ENCODE measurements at regions not wholly inside any gene's neighbourhood (a gene's known extent, or its start where the extent isn't known, plus 50 kb on each side); places are given as distances from the start of the nearest gene placed in this dataset.

DNA sequence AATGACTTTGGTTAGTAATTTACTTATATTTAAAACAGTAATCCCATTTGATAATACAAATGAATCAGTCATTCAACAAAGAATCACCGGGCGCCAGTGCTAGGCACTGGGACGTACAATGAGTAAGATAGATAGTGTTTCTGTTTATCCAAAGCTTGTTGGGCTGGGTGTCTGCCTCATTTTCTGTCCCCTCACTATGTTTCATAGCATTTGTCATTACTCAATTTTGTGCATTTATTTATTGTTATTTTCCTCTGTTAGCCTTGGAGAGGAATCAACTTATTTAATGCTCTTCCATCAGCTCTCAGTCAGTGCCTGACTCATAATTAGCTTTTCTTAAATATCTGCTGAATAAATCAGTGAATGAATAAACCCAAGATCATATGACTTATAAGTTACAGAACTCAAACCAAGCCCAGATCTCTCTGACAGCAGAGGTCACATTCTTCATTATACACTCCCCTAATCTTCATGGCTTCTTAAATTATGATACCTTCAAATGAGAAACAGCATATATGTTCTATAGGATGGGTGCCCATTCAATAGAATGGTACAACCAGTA lies 86.2 kb downstream of the TSPAN8 start:
- no peak for DNase-seq (ENCODE audit: low read depth)

DNA sequence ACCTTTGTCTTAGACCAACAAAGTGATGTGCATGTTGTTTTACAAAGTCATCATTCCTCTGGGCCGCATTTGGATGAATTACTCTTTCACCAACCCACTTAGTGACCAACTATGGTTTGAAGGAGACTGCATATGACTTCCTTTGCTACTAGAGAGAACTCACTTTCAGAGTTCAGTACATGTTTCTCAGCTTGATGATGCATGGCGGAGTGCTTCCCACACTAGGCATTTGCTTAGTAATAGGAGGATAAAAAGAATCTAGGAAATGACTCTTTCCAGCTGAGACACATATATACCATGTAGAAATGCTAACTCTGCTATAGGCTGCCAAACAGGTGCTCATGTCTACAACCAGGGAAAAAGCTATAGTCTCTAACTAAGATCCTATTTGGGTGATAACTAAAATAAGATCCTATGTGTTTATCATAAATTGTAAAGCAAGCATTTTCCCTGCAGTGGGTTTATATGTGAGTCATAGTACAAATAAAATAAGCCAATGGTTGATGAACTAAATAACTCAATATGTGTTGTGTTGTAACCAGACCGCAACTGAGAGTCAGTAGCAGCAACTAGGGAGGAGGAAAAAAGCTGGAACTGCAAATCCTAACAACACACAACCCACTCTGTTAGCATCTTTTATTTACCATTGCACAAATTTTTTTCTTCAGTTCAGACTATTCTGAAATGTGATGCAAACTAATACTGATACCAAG lies 87.2 kb downstream of the TSPAN8 start:
- DNase-seq (ENCODE audit: low read depth): no peak

- no peak for DNase-seq (ENCODE audit: low read depth)
Measured at GRCh38 chr12:71069311-71069710, 88.5 kb downstream of the TSPAN8 start.

- no peak for DNase-seq (ENCODE audit: low read depth)
Measured at GRCh38 chr12:71063087-71063486, 94.7 kb downstream of the TSPAN8 start.

GRCh38 chr12:71061451-71061850 lies 96.3 kb downstream of the TSPAN8 start:
- DNase-seq (ENCODE audit: low read depth): no peak

DNA sequence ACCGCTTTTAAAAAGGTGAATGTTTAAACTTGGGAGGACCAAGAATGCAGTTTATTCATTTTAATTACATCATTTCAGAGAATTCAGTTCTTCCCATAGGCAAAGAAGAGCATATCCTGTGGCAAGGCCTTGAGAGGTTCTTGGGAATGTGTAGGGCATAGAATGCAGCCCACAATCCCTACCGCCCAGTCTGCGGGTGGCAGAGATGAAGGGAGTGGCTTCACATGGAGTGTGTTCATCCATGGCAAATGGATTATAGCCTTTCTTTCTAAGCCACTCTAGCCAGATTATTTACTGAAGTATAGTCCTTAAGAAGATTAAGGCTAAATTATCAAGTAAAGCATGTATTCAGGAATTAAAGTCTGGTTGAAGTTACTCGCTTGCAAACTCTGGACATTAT lies 97.4 kb downstream of the TSPAN8 start:
- DNase-seq (ENCODE audit: low read depth): no peak

GRCh38 chr12:71057330-71057729 lies 100.5 kb downstream of the TSPAN8 start:
- DNase-seq (ENCODE audit: low read depth): no peak

- DNase-seq (ENCODE audit: low read depth): no peak
Measured at GRCh38 chr12:71054551-71054950, 103.2 kb downstream of the TSPAN8 start.

GRCh38 chr12:71046215-71046614 lies 111.6 kb downstream of the TSPAN8 start:
- no peak for DNase-seq (ENCODE audit: low read depth)

DNA sequence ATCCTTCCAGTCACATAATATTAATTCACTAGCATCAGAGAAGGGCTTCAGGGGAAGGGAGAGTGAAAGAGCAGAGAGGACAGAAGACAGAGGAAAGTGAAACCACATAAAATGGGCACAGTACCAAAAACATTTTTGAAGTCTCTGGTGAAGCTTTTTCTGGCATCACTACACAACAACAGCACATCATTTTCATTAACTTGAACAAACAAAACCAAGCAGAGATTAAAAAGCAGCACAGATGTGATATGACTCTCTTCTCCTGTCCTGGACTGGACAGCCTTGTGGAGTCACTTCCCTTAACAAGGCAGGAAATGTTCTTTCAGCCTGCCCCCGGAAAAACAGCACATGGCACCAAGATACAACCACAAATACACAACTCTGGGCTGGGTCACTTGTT lies 112.0 kb downstream of the TSPAN8 start:
- DNase-seq (ENCODE audit: low read depth): no peak

DNA sequence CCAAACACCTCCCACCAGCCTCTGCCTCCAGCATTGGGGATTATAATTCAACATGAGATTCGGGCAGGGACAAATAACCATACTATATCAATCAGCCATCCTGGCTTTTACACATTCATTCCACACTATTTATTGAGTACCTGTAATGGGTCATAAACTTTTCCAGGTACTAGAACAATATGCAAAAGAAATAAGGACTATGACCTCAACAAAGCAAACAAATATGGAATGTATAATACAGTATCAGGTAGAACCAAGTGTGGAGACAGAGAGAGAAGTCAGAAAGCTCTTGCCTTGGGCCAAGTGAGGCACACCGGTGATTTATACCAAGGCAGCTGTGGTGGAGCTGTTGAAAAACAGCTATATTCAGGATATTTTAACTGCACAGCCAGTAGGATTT lies 116.3 kb downstream of the TSPAN8 start:
- no peak for DNase-seq (ENCODE audit: low read depth)

- DNase-seq (ENCODE audit: low read depth): no peak
Measured at GRCh38 chr12:71038960-71039359, 118.4 kb upstream of the PTPRR start.

DNA sequence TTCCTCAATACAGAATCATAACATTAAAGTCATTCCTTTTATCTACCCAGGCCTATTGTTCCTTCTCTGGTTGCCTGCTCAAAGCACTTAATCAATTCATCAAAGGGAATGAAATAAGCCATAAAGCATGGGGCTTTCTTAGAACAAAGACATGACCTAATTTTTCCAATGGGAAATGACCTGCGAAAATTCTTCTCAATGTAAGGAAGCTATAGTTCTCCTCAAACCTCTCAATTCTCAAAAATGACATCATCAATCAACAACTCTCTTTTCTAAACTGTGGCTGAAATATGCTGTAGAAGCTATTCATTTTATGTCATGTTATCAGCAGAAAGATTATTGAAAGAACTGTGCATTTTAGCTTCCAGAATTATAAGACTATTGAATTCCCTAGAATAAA lies 116.0 kb upstream of the PTPRR start:
- no peak for DNase-seq (ENCODE audit: low read depth)

DNA sequence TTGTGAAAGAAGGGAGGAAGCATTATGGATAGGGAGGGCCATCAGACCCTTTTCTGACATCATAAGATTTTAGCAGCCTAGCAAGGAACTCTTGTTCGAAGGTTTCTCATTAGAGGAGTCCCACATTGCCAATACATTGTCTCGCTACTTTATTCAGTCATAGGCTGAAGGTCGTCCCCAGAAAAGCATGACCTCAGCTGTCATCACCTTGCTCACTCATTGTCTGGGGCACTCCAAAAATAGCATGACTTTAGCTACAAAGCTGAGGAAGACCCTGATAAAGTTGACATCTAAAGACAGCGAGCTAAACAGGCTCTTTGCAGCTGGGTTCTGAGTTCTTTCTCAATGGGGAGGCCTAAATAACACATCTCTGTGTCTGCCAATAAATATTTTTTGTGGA lies 112.4 kb upstream of the PTPRR start:
- DNase-seq (ENCODE audit: low read depth): no peak

DNA sequence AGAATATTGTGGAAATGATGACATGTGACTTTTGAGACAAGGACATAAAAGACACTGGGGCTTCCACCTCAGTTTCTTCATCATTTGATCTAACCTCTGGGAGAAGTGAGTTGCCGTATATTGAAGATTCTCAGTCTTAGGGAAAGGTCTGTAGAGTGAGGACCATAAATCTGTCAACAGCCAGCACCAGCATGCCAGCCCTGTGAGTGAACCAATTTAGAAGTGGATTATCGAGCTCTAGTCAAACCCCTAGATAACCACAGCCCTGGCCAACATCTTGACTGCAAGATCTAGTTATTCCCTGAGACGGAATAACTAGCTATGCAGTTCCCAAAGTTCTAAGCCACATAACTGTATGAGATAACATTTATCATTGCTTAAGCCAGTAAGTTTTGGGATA lies 108.8 kb upstream of the PTPRR start:
- DNase-seq (ENCODE audit: low read depth): no peak

DNA sequence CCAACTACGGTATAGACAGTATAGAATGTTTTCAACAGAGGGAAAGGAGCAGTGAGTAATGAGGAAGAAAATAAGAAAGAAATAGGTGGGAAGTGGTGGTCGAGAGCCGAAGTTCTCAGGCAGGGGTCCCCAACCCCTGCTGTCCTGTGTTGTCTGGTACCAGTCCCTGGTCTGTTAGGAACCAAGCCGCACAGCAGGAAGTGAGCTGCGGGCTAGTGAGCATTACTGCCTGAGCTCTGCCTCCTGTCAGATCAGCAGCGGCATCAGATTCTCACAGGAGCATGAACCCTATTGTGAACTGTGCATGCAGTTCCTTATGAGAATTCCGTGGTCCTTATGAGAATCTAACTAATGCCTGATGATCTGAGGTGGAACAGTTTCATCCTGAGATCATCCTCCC lies 107.3 kb upstream of the PTPRR start:
- DNase-seq (ENCODE audit: low read depth): no peak

GRCh38 chr12:71024827-71025226 lies 104.3 kb upstream of the PTPRR start:
- DNase-seq (ENCODE audit: low read depth): no peak

DNA sequence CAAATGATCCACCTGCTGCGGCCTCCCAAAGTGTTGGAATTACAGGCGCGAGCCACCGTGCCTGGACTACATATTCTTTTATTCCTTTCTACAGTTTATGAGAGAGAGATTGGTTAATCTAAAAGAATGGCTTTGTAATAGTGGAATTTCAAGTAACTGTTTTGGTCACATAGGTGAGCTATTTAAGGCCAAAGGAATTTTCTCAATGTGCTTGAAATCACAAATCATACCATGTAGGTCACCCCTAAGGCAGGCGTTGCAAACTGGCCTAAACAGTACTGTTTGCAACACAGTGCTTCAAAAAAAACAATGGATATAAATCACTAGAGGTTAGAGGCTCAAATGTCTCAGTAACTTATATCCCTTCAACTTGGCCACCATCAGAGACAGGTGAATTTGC lies 103.7 kb upstream of the PTPRR start:
- DNase-seq (ENCODE audit: low read depth): no peak

DNA sequence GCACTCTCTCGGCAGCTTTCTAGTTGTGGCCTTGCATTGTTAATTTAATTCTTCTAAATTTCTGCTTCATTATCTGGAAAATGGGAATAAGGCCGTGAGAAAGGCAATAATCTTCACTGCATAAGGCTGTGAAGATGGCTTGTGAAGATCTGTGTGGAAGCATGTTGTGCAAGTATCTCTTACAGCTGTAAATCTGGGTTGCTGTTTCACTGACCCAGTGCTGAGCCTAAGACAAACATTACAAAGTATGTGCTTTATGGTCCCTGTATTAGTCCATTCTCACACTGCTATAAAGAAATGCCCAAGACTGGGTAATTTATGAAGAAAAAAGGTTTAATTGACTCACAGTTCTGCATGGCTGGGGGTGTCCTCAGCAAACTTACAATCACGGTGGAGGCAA lies 101.0 kb upstream of the PTPRR start:
- no peak for DNase-seq (ENCODE audit: low read depth)

- no peak for DNase-seq (ENCODE audit: low read depth)
Measured at GRCh38 chr12:71019282-71019831, 98.8 kb upstream of the PTPRR start.

GRCh38 chr12:71018682-71019081 lies 98.1 kb upstream of the PTPRR start:
- DNase-seq (ENCODE audit: low read depth): no peak

- DNase-seq (ENCODE audit: low read depth): peak; percentile 41
Measured at GRCh38 chr12:71014180-71014785, 93.7 kb upstream of the PTPRR start.

GRCh38 chr12:71011261-71011660 lies 90.7 kb upstream of the PTPRR start:
- peak; percentile 30 for DNase-seq (ENCODE audit: low read depth)

Data from M059J (cell line).